Kidney (tissue), 13 donors: ENCODE measurements at regions not wholly inside any gene's neighbourhood (a gene's known extent, or its start where the extent isn't known, plus 50 kb on each side); places are given as distances from the start of the nearest gene placed in this dataset.

ENCODE experiments used
- DNase-seq, 5 donors: peaks; one replicate each; pipeline ENCODE4 v3.0.0-alpha.2; 2013 to 2020
- FAIRE-seq: peaks from 2 replicates; lab custom pipeline; 2012; peaks lifted over from hg19 to GRCh38; lab: Jason Lieb, UNC
- H3K27ac ChIP-seq, 2 donors: one replicate each; pipeline ENCODE4 v1.7.0; 2013; ENCODE audit warnings: low read depth in 2 of 2, low read length in 2 of 2, inconsistent platforms in 1 of 2
- H3K27me3 ChIP-seq: one replicate; pipeline ENCODE4 v1.7.1; 2013; ENCODE audit warnings: low read length, inconsistent platforms; ENCODE audit not compliant: control insufficient read depth, insufficient read depth
- H3K36me3 ChIP-seq, 3 donors: one replicate each; pipeline versions ENCODE4 v1.7.0 to v1.7.1; 2013; ENCODE audit warnings: low read length in 3 of 3, control low read depth in 1 of 3, inconsistent platforms in 1 of 3; ENCODE audit not compliant: insufficient read depth in 3 of 3, control insufficient read depth in 2 of 3
- H3K4me1 ChIP-seq, 3 donors: one replicate each; pipeline versions ENCODE4 v1.7.0 to v1.7.1; 2013; ENCODE audit warnings: low read length in 3 of 3, inconsistent platforms in 1 of 3, low read depth in 1 of 3; ENCODE audit not compliant: control insufficient read depth in 2 of 3, insufficient read depth in 2 of 3
- H3K4me3 ChIP-seq, 3 donors: one replicate each; pipeline versions ENCODE4 v1.7.0 to v1.8.1; 2013; ENCODE audit warnings: low read length in 3 of 3, control low read depth in 1 of 3, inconsistent platforms in 1 of 3
- H3K9ac ChIP-seq, 3 donors: one replicate each; pipeline versions ENCODE4 v1.7.0 to v1.7.1; 2013; ENCODE audit warnings: low read length in 3 of 3, control low read depth in 1 of 3, inconsistent platforms in 1 of 3
- H3K9me3 ChIP-seq, 3 donors: one replicate each; pipeline versions ENCODE4 v1.7.0 to v1.7.1; 2013; ENCODE audit warnings: low read length in 3 of 3, control low read depth in 1 of 3, inconsistent platforms in 1 of 3; ENCODE audit not compliant: control insufficient read depth in 2 of 3, insufficient read depth in 1 of 3
- intact Hi-C: fragments of 100-400 bp; cut with DNase I; formaldehyde crosslinking; loops from one replicate; pipeline ENCODE4 v1.11.1; 2022
- TF ChIP-seq, protein P1 (sequence below): IDR thresholded peaks from 3 replicates; pipeline ENCODE4 v1.5.1; 2012; ENCODE audit warnings: mild to moderate bottlenecking, moderate library complexity, borderline replicate concordance; ENCODE audit not compliant: insufficient read depth; ENCODE audit errors: extremely low read depth
- donor health status: control.
- donor health status: control.
- donor health status: control.
- donor health status: control.
- donor health status: control.
- donor health status: DM: yes; HTN: yes; CAD: no.
- donor health status: Normal renal cell carcinoma (clear cell type).

DNA sequence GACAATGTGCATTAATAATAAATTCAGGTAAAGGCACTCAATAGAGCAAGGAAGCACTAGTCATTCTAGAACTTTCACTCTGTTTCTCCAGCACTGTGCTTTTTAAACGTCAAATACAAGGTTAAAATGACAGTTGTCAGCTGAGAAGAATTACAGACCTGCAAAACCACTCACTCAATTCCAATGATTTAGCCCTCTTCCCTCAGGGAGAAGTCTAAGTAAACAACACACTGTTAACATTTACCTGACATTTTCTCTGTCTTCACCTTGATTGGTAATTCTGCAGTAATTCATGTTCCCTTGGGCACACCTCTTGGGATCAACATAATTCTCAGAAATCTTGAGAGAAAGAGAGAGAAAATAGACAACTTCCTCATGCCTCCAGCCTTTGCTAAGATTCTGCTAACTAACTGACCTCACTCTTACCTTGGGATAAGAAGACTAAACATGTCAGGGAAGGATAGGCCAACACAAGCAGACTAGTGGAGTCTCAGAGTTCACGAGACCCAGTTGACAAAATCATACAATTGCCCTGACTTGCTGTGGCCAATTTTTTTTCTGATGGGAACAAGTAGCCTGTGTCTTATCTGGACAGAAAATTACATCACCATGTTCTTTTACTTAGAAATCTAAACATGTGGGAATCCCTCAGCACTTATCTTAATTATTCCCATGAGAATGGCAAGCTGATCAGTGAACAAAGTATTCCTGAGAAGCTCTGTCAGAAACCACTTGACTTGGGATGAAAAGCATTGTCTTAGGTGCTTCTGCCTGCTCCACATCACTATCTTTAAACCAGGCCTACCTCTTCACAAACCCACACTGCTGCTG lies 516.8 kb upstream of the FAT3 start:
- H3K4me3 ChIP-seq, result no peak overlapping the region
- intact Hi-C loops, result no loop called here
- H3K27ac ChIP-seq, result no peak overlapping the region
- H3K36me3 ChIP-seq, result no peaks in the 10 kb centered on the region
- TF ChIP-seq, protein P1, sequence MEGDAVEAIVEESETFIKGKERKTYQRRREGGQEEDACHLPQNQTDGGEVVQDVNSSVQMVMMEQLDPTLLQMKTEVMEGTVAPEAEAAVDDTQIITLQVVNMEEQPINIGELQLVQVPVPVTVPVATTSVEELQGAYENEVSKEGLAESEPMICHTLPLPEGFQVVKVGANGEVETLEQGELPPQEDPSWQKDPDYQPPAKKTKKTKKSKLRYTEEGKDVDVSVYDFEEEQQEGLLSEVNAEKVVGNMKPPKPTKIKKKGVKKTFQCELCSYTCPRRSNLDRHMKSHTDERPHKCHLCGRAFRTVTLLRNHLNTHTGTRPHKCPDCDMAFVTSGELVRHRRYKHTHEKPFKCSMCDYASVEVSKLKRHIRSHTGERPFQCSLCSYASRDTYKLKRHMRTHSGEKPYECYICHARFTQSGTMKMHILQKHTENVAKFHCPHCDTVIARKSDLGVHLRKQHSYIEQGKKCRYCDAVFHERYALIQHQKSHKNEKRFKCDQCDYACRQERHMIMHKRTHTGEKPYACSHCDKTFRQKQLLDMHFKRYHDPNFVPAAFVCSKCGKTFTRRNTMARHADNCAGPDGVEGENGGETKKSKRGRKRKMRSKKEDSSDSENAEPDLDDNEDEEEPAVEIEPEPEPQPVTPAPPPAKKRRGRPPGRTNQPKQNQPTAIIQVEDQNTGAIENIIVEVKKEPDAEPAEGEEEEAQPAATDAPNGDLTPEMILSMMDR, result no peak
- FAIRE-seq (no peak), DNase-seq (no peak)
- H3K4me1 ChIP-seq, result no peaks in the 10 kb centered on the region
- H3K9me3 ChIP-seq, result no peaks in the 10 kb centered on the region
- H3K27me3 ChIP-seq, result no peaks in the 10 kb centered on the region
- no peak overlapping the region for H3K9ac ChIP-seq

DNA sequence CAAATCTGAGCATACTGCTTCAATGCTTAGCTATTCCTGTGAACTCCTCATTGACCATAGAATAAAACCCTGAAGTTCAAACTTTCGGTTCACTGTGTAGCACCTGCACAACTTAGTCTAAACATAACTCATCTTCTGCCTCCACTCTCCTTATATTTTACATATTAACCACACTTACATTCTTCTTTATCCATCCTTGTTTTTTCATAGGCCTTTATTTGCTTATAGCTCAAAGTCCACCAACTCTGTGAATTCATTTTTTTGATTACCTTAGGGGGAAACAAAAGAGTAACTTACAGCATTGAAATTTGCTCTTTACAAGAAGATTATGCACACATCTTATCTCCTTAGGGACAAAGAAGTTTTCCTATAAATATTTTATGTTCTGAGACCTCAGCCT lies 521.6 kb upstream of the FAT3 start:
- TF ChIP-seq, protein P1, result no peak
- intact Hi-C loops, result no loop called here
- H3K4me1 ChIP-seq, result no peaks in the 10 kb centered on the region
- H3K9ac ChIP-seq, result no peak overlapping the region
- FAIRE-seq (no peak), DNase-seq (no peak)
- no peaks in the 10 kb centered on the region for H3K36me3 ChIP-seq
- H3K27ac ChIP-seq, result no peak overlapping the region
- no peaks in the 10 kb centered on the region for H3K9me3 ChIP-seq
- no peak overlapping the region for H3K4me3 ChIP-seq
- H3K27me3 ChIP-seq, result no peaks in the 10 kb centered on the region

DNA sequence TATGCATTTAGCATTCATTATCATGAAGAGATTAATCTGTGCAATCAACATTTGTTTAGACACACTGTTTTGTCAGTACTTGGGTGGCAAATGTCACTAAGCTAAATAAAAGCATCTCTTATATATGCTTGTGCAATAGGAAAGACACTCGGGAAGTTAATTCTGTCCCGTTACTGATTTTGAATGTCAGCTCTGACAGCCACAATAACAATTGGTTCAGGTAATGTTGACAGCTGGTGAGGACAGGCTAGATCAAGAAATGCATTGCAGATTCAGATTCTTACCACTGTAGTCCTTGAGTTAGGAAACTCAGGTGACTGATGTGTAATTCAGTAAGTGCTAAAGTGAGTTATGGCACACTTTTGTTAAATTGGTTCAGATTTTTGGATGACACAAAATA lies 523.8 kb upstream of the FAT3 start:
- Histone ChIP-seq H3K36me3 (no peaks in the 10 kb centered on the region), H3K27ac (no peak overlapping the region), H3K4me1 (no peaks in the 10 kb centered on the region), H3K27me3 (no peaks in the 10 kb centered on the region), H3K9me3 (no peaks in the 10 kb centered on the region), H3K9ac (no peak overlapping the region), H3K4me3 (no peak overlapping the region)
- intact Hi-C loops, result no loop called here
- no peak for FAIRE-seq
- DNase-seq, result no peak
- TF ChIP-seq, protein P1, result no peak
